Lower leg skin (tissue), 4 donors: ENCODE measurements at regions not wholly inside any gene's neighbourhood (a gene's known extent, or its start where the extent isn't known, plus 50 kb on each side); places are given as distances from the start of the nearest gene placed in this dataset.
A peak's percentile ranks its signal among the peaks of the same experiment; 100 is the strongest.

ENCODE experiments used
- DNase-seq, 2 donors: peaks; one replicate each; pipeline ENCODE4 v3.0.0-alpha.2; 2019; ENCODE audit warnings: low spot score in 2 of 2
- H3K4me3 ChIP-seq: fragments of 200-600 bp; sonication (generic); 2 replicates; pipeline ENCODE4 v1.5.1; 2017; ENCODE audit warnings: mild to moderate bottlenecking, low read depth; ENCODE audit not compliant: poor library complexity, severe bottlenecking
- POLR2A ChIP-seq, 2 donors: fragments of 450-650 bp; IDR thresholded peaks; one replicate each; pipeline ENCODE4 v1.6.1; 2016 to 2017; ENCODE audit warnings: antibody characterized with exemption in 2 of 2, mild to moderate bottlenecking in 1 of 2, moderate library complexity in 1 of 2
- WGBS, 2 donors: methylation state at CpG; one replicate each; pipeline ENCODE4 v1.1.5; 2018; 5-methylcytosine and 5-hydroxymethylcytosine counted together
- intact Hi-C: fragments of 100-400 bp; cut with DNase I; formaldehyde crosslinking; loops from one replicate; pipeline ENCODE4 v1.15.0; 2023; ENCODE audit warnings: low total_unique reads
- TF ChIP-seq, protein P1 (sequence below), 3 donors: fragments of 450-650 bp; IDR thresholded peaks; one replicate each; pipeline ENCODE4 v1.5.1; 2016; ENCODE audit warnings: antibody characterized with exemption in 3 of 3, mild to moderate bottlenecking in 3 of 3, moderate library complexity in 2 of 3

GRCh38 chr14:53828820-53829219, 127.8 kb downstream of the BMP4 start:
- TF ChIP-seq, protein P1, sequence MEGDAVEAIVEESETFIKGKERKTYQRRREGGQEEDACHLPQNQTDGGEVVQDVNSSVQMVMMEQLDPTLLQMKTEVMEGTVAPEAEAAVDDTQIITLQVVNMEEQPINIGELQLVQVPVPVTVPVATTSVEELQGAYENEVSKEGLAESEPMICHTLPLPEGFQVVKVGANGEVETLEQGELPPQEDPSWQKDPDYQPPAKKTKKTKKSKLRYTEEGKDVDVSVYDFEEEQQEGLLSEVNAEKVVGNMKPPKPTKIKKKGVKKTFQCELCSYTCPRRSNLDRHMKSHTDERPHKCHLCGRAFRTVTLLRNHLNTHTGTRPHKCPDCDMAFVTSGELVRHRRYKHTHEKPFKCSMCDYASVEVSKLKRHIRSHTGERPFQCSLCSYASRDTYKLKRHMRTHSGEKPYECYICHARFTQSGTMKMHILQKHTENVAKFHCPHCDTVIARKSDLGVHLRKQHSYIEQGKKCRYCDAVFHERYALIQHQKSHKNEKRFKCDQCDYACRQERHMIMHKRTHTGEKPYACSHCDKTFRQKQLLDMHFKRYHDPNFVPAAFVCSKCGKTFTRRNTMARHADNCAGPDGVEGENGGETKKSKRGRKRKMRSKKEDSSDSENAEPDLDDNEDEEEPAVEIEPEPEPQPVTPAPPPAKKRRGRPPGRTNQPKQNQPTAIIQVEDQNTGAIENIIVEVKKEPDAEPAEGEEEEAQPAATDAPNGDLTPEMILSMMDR (IDR thresholded peaks at IDR 0.05): no peak
- no peak for TF ChIP-seq POLR2A (IDR thresholded peaks at IDR 0.05)
- no peak overlapping the region for H3K4me3 ChIP-seq
- DNase-seq: no peak
- intact Hi-C loops: no loop called here
- WGBS, 2 donors: 53 to 66% methylated on average over 4 of the region's 4 CpGs

- H3K4me3 ChIP-seq: no peak overlapping the region
- WGBS, 2 donors: 93 to 94% methylated on average over 1 of the region's 1 CpG
- TF ChIP-seq, protein P1 (IDR thresholded peaks at IDR 0.05): no peak
- no peak for TF ChIP-seq POLR2A (IDR thresholded peaks at IDR 0.05)
- intact Hi-C loops: no loop called here
- DNase-seq: no peak
These were observed 132.6 kb downstream of the BMP4 start for GRCh38 chr14:53824061-53824460.

- no peak for TF ChIP-seq POLR2A (IDR thresholded peaks at IDR 0.05)
- TF ChIP-seq, protein P1 (IDR thresholded peaks at IDR 0.05): no peak
- no peak overlapping the region for H3K4me3 ChIP-seq
- 34 to 45% methylated on average over 4 of the region's 4 CpGs for WGBS, 2 donors
- intact Hi-C loops: no loop called here
- DNase-seq: no peak
These were observed 142.2 kb downstream of the BMP4 start for GRCh38 chr14:53814392-53814791.

GRCh38 chr14:53810221-53810620, 146.4 kb downstream of the BMP4 start:
- intact Hi-C loops: no loop called here

GRCh38 chr14:53808042-53808441, 148.6 kb downstream of the BMP4 start:
- no peak for DNase-seq
- no peak overlapping the region for H3K4me3 ChIP-seq
- TF ChIP-seq POLR2A (IDR thresholded peaks at IDR 0.05): no peak
- TF ChIP-seq, protein P1 (IDR thresholded peaks at IDR 0.05): no peak
- intact Hi-C loops: loop anchor here (5.0 kb wide), 1 partner anchor 919 kb away; no protein-coding TSS in a partner anchor

More at GRCh38 chr14:53810221-53810620, 146.4 kb downstream of the BMP4 start:
- WGBS, 2 donors: 86 to 88% methylated on average over 7 of the region's 7 CpGs
- TF ChIP-seq, protein P1 (IDR thresholded peaks at IDR 0.05): no peak
- no peak for TF ChIP-seq POLR2A (IDR thresholded peaks at IDR 0.05)
- no peak overlapping the region for H3K4me3 ChIP-seq
- DNase-seq: no peak

DNA sequence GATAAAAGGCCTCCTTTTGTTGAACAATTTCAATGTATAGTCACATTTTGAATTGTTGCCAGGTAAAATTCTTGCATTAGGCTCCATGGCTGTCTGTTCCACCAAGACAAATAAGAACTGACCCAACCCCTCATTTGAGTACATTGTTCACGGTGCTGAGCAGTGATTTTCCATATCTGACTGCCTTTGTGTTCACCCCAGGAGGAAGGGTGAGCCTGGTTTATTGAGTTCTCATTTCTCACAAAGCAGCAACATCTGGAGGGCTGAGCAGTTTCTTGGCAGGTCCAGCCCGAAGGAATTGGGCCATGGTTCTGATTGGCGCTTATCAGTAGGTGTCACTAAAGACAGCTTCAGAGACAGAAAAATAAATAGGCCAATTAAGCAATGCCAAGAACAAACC, 149.1 kb downstream of the BMP4 start:
- 44 to 51% methylated on average over 3 of the region's 3 CpGs for WGBS, 2 donors
- TF ChIP-seq POLR2A (IDR thresholded peaks at IDR 0.05): no peak
- TF ChIP-seq, protein P1 (IDR thresholded peaks at IDR 0.05): no peak
- DNase-seq: peak in 1 of 2 donors; percentile 62
- intact Hi-C loops: loop anchor here (5.0 kb wide), 1 partner anchor 920 kb away; no protein-coding TSS in a partner anchor
- no peak overlapping the region for H3K4me3 ChIP-seq
